Epithelial cell of prostate (primary cell): ENCODE measurements at regions not wholly inside any gene's neighbourhood (a gene's known extent, or its start where the extent isn't known, plus 50 kb on each side); places are given as distances from the start of the nearest gene placed in this dataset.
"Not testable (repeated sequence)": the region's sequence is repeated elsewhere in the genome, so short reads cannot be mapped to it uniquely, and the experiment has no call there.

Experiments
- DNase-seq: peaks from one replicate; pipeline ENCODE4 v3.0.0-alpha.2; 2011; ENCODE audit warnings: low read depth, low spot score
- H3K27ac ChIP-seq: fragments of 450-650 bp; 2 replicates; pipeline ENCODE4 v1.5.1; 2017; ENCODE audit warnings: mild to moderate bottlenecking

GRCh38 chr2:144622373-144622772 lies 102.5 kb upstream of the ZEB2 start:
- DNase-seq, H3K27ac ChIP-seq: not testable (repeated sequence)

- no peak overlapping the region for H3K27ac ChIP-seq
- DNase-seq = no peak
These were observed 101.3 kb upstream of the ZEB2 start for GRCh38 chr2:144621266-144621665.

GRCh38 chr2:144619760-144620159 lies 99.8 kb upstream of the ZEB2 start:
- DNase-seq = no peak
- H3K27ac ChIP-seq = no peak overlapping the region

GRCh38 chr2:144617171-144617570 lies 97.3 kb upstream of the ZEB2 start:
- H3K27ac ChIP-seq, DNase-seq: not testable (repeated sequence)

- no peak for DNase-seq
- H3K27ac ChIP-seq = no peak overlapping the region
These were observed 96.1 kb upstream of the ZEB2 start for GRCh38 chr2:144615866-144616565.

GRCh38 chr2:144607891-144608521 lies 88.1 kb upstream of the ZEB2 start:
- H3K27ac ChIP-seq = no peak overlapping the region
- no peak for DNase-seq

GRCh38 chr2:144607099-144607498 lies 87.2 kb upstream of the ZEB2 start:
- DNase-seq = no peak
- no peak overlapping the region for H3K27ac ChIP-seq

- no peak for DNase-seq
- no peak overlapping the region for H3K27ac ChIP-seq
These were observed 86.7 kb upstream of the ZEB2 start for GRCh38 chr2:144606466-144607095.

- DNase-seq = no peak
- no peak overlapping the region for H3K27ac ChIP-seq
These were observed 85.4 kb upstream of the ZEB2 start for GRCh38 chr2:144605231-144605840.

- no peak for DNase-seq
These were observed 83.4 kb upstream of the ZEB2 start for GRCh38 chr2:144603334-144603733.

GRCh38 chr2:144598906-144599305 lies 79.0 kb upstream of the ZEB2 start:
- H3K27ac ChIP-seq = no peak overlapping the region
- DNase-seq = no peak

More at GRCh38 chr2:144603334-144603733, 83.4 kb upstream of the ZEB2 start:
- no peak overlapping the region for H3K27ac ChIP-seq

GRCh38 chr2:144597894-144598593 lies 78.1 kb upstream of the ZEB2 start:
- no peak for DNase-seq

GRCh38 chr2:144597388-144597787 lies 77.5 kb upstream of the ZEB2 start:
- H3K27ac ChIP-seq = no peak overlapping the region
- DNase-seq = no peak

More at GRCh38 chr2:144597894-144598593, 78.1 kb upstream of the ZEB2 start:
- H3K27ac ChIP-seq = no peak overlapping the region

GRCh38 chr2:144596073-144596871 lies 76.4 kb upstream of the ZEB2 start:
- no peak overlapping the region for H3K27ac ChIP-seq
- DNase-seq = no peak

GRCh38 chr2:144595686-144596072 lies 75.8 kb upstream of the ZEB2 start:
- H3K27ac ChIP-seq = no peak overlapping the region
- DNase-seq = no peak

GRCh38 chr2:144595279-144595678 lies 75.4 kb upstream of the ZEB2 start:
- no peak for DNase-seq
- no peak overlapping the region for H3K27ac ChIP-seq

GRCh38 chr2:144593803-144594202 lies 73.9 kb upstream of the ZEB2 start:
- no peak overlapping the region for H3K27ac ChIP-seq
- DNase-seq = no peak

GRCh38 chr2:144592500-144593256 lies 72.8 kb upstream of the ZEB2 start:
- no peak overlapping the region for H3K27ac ChIP-seq
- DNase-seq = no peak

- no peak overlapping the region for H3K27ac ChIP-seq
- DNase-seq = no peak
These were observed 67.4 kb upstream of the ZEB2 start for GRCh38 chr2:144587306-144587705.
